HG03565 (cell line): ENCODE measurements at regions not wholly inside any gene's neighbourhood (a gene's known extent, or its start where the extent isn't known, plus 50 kb on each side); places are given as distances from the start of the nearest gene placed in this dataset.
"Not testable (repeated sequence)": the region's sequence is repeated elsewhere in the genome, so short reads cannot be mapped to it uniquely, and the experiment has no call there.

Source experiments
- ATAC-seq: cut with Tn5 transposase; IDR thresholded peaks from one replicate; pipeline ENCODE4 v1.9.1; 2021; ENCODE audit warnings: mild to moderate bottlenecking, moderate library complexity; ENCODE audit not compliant: unreplicated experiment

DNA sequence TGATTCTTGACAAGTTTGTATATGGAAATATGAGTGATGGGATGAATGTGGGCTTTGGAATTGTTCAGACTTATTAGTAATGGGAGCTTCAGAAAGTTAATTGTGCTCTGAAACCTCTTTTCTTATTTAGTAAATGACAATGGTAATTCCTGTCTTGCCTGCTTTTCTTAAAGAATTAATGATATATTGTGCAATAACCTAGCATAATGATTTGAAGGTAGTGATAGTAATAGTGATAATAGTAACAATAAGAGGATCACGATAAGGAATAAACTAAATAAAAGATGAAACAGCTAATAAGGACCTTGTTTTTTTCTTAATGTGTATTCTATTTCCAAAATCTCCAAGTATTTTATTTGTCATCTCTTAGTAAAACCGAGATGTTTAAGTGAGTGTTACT, 245.0 kb upstream of the CPHXL start:
- no peak for ATAC-seq

DNA sequence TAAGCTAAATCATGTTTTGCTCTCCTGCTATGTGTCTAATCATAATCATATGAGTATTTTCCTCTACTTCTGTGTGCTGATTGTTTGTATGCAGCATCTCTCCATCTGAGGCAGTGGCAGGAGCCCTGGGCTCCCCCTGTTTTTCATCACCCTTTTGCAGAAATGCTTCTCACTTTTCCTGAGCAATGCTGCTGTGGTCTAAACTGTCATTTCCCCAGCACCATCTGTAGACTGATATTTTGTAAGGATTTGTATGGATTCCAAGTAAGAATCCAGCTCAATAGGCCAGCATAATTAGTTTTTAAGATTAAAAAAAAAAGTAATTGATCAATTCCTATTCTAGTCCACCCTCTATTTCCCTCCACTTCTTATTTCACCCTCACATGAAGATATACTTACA, 257.0 kb upstream of the CPHXL start:
- no peak for ATAC-seq

DNA sequence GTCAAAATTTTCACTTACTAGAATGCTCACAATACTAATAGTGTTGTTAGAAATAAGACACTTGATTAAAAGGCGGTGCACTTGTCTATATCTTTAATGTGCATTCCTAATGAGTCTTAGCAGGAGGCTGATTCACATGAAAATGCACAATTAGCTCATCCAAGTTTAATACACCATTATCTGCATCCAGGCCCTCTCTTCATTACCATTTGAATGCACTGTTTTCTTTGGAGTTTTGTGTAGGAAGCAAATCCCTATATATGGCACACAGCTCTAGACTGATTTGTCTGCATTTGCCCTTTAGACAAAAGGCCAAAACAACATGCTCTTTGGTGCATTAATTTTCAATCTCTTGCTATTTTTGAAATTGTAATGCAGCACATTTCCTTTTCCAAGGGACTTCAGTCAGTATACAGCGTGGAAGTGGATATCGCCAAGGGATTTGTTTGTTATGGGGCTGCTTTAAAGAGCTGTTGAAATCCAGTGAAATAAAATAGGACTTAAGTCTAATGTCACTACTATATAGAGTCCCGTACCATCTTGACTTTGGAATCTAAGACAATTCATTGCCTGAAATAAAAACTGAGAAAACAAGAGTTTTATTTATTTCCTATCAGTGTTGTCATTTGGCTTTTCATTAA, 257.6 kb upstream of the CPHXL start:
- no peak for ATAC-seq

DNA sequence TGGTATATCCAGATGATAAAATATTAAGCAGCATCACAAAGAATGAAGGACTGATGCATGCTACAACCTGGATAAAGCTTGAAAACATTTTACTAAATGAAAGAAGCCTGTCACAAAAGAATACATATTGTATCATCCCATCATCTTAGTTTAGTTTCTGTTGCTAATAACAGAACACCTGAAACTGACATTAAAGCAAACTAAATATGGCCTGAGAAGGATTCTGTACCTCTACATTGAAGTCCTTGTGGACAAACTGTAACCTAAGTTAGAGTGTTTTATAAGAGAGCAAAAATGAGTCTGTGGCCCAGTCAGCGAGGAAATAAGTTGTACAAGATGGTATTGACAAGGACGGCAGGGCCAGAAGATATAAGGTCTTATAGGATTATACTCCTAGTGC, 261.0 kb upstream of the CPHXL start:
- no peak for ATAC-seq

DNA sequence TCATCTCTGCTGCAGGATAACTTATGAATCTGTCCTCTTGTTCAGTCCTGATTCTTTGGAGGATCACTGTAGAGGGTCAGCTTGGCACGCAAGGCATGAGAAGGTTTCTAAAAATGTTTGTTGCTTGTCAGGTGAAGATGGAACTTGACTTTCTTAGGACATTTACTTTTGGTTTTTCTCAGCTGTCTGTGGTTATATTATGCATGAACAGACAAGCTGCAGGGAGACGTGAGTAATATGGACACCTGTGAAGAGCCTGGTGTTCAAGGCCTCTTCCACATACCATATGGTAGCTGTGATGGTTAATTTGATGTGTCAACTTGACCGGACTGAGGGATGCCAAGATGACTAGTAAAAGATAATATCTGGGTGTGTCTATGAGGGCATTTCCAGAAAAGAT, 270.2 kb upstream of the CPHXL start:
- peak; percentile 76 for ATAC-seq

DNA sequence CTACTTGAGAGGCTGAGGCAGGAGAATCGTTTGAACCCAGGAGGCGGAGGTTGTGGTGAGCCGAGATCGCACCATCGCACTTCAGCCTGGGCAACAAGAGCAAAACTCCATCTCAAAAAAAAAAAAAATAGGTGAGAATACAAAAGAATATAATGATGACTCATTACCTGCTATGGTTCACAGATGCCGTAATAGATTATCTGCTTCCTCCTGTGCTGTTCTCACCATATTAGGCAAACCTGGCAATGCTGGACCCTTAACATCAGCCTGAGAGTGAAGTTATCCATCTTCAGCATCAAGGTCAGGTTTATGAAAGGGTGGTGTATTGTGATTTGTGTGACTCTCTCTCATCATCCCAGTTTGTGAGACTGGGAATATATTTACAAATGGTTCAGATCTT, 271.3 kb upstream of the CPHXL start:
- ATAC-seq = no peak

DNA sequence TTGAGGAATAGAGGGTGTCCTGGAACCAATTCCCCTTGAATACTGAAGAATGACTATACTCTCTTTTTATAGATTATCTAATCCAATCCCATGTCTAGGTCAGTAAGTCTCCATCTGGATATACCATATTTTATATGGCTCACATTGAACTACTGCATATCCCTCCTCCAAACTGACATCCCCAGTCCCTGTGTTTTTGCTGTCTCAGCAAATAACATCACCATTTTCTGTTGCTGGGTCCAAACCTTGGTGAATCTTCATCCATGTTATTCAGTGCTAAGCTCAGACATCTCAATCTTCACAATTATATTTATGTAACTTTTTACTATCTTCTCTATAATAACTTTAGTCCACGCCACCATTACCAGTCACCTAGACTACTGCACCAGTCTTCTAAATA, 269.6 kb upstream of the CNTNAP4 start:
- ATAC-seq = no peak

DNA sequence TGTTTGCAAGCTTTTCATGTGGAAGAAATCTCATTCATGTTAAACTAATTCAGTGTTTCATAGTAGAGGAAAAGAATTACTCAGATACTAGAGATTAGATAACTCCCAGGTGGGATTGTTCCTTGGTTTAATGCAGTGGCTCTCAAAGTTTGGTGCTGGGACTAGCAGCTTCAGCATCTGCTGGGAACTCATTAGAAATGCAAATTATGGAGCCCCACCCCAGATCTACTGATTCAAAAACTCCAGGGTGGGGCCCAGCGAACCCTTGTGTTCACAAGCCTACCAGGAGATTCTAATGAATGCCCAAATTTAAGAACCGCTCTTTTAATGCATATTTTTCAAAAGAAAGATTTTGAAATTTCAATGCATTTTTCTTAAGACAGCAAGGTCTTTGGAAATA, 253.4 kb upstream of the CNTNAP4 start:
- no peak for ATAC-seq

DNA sequence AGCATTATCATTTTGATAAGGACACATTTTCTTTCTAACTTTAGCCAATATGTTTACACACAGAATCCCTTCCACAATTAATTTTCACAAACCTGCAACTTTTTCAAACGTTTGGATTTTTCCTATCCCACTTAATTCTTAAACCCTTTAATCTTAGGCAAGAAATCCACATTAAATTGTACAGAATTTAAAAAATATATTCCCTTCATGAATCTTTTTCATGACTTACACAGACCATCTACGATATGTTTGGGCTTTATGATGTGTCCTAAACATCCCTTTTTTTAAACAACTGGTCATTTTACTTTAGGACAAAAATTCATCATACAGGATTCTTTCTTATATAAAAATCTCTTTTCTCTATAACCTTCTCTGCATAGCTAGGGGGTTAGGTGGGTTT, 241.5 kb upstream of the CNTNAP4 start:
- no peak for ATAC-seq

DNA sequence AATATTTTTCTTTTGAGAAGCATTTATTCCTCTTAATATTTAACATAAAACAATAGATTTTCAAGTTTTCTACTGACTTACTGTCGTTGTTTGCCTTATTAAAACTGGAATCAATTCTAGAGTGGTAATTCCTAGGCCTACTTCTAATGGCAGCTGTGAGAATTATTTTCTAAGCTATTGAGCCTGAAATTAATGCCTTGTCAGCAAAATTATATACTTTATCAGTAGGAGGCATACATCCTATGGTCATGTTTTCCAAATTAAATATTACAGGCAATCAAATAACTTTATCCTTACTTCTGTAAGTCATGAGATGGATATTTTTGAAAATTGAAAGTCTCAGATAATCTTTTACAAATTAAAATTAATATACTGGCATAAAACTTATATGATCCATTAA, 239.1 kb upstream of the CNTNAP4 start:
- no peak for ATAC-seq

DNA sequence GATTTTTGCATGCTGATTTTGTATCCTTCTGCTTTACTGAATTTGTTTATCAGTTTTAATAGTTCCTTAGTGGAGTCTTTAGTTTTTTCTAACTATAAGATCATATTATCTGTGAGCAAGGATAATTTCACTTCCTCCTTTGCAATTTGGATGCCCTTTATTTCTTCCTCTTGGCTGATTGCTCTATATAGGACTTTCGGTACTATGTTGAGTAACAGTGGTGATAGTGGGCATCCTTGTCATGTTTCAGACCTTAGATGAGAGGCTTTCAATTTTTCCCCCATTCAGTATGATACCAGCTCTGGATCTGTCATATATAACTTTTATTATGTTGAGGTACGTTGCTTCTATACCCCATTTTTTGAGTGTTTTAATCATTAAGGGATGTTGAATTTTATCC, 224.5 kb upstream of the CNTNAP4 start:
- no peak for ATAC-seq

DNA sequence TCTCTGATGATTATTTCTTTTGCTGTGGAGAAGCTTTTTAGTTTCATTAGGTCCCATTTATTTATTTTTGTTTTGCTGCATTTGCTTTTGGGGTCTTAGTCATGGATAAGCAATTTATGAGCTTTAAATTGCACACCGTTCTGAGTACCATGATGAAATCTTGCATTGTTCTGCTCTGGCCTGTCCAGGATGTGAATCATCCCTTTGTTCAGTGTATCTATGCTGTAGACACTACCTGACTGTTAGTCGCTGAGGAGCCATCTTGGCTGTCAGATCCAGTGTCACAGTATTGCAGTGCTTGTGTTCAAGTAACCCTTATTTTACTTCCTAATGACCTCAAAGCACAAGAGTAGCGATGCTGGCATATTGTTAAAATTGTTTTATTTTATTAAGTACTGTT, 218.0 kb upstream of the CNTNAP4 start:
- no peak for ATAC-seq

DNA sequence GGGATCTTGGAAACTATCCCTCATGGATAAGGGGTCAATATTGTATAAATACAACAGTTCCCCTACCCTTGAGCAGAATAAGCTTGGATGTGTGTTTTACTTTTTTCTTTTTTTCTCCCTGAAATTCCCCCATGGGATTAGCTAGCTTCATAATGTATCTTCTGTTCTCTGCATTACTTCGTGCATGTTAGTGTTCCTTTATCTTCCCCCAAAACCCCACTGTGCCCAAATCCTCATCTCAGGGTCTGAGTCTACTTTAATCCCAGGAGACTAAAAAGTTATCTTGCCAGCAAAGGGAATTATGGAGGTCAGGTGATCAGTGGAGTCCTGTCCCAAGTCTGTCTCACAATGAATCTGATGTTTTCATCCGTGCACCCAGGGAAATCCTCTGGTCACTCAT, 217.5 kb upstream of the CNTNAP4 start:
- ATAC-seq = no peak

DNA sequence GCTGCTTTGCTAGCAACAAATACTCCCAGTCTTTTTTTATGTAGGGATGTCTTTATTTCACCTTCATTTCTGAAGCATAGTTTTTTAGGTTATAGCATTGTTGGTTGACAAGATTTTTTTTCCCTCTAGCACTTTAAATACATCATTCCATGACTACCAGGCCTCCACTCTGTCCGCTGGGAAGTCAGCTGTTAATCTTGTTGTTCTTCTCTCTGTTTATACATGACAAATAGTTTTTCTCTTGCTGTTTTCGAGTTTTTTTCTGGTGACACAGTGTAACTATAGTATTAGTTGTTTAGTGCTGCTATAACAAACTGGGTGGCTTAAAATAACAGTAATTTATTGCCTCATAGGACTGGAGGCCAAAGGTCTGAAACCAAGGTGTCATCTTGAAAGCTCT, 205.5 kb upstream of the CNTNAP4 start:
- ATAC-seq = no peak

DNA sequence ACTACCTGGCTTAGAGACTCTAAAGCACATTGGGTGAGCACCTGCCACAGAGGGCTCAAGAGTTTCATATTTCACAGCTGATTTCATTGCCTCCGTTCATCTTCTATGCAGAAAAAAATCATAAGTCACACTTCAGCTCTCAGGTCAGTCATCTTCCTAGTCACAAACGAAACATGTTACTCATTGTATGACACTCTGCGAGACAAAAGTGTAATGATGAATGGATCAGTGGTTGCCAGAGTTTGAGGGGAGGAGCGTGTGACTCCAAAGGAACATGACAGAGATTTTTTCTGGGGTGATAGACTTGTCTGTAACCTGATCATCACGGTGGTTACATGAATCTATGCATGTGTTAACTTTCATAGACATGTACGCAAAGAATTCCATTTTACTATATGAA, 195.2 kb upstream of the CNTNAP4 start:
- no peak for ATAC-seq

DNA sequence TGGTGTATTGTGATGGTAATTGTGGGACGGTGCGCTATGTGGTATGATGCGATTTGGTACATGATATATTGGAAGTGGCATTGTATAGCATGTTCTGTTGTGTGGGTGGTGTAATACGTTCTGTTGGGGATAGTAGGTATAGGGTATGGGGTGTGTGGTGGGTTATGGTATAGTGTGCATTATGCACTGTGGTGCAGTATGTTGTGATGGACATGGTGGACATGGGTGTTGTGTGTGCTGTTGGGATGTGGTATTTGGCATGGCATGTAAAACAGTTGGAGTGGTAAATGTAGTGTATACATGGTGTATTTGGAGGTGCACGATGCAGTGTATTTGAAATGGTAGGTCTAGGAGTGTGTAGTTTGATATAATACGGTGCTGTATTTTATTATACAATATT, 170.6 kb upstream of the CNTNAP4 start:
- no peak for ATAC-seq

DNA sequence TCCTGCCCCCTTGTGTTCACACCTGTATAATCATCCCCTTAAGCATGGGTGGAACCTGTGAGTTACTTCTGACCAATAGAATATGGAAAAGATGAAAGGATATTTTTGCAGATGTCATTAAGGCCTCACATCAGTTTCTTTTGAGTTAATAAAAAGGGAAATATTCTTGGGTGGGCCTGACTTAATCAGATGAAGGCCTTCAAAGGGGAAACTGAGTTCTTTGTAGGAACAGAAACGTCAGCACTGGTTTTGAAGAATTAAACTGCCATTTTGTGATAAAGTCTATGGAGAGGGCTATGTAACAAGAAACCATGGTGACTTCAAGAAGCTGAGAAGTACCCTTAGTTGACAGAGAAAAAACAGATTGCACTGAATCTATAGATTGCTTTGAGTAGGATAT, 168.7 kb upstream of the CNTNAP4 start:
- no peak for ATAC-seq

DNA sequence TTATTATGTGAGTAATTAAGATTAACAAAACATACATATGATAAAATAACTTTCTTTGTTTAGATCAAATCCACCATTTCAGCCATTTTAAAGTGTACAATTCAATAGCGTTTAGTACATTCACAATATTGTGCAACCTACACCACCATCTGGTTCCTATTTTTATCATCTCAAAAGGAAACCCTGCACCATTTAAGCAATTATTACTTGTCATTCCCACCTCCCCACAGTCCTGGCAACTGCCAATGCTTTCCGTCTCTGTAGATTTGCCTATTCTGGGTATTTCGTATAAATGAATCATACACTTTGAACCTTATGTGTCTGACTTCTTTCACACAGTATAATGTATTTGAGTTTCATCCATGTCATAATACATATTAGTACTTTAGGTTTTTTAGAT, 162.5 kb upstream of the CNTNAP4 start:
- no peak for ATAC-seq

DNA sequence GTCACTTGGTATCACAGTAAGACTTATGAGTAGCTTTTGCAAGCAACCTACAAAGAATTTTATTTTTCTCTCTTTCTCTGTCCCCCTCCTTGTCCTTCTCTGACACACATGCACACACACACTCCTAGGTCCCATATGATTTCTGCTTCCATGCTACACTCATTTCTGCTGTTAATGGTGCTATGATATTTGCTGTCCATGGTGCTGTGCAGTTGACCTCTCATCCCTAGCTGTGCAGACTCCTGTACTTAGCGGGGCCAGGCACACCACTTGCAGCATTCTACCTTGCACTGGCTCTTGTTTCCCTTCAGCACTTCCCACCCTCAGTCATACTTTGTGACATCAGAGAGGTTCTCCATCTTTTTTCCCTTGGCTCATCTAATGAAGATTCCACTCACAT, 158.9 kb upstream of the CNTNAP4 start:
- no peak for ATAC-seq

DNA sequence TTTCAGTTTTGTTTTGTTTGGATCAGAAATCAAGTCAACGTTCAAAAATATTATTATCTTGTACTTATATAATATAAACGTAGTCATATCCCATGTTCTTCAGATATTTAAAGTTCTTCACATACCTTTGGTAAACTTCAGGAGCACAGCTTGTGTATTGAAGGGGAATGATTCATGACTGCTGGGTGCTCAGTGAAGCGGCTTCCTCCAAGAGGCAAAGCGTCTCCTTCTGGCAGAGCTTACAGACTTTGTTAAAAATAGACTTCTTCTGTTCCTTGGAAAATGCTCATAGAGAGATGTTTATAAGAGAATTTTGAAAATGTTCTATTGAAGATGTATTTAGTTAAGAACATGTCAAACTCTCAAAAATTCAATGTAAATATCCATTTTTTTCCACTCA, 155.6 kb upstream of the CNTNAP4 start:
- no peak for ATAC-seq

DNA sequence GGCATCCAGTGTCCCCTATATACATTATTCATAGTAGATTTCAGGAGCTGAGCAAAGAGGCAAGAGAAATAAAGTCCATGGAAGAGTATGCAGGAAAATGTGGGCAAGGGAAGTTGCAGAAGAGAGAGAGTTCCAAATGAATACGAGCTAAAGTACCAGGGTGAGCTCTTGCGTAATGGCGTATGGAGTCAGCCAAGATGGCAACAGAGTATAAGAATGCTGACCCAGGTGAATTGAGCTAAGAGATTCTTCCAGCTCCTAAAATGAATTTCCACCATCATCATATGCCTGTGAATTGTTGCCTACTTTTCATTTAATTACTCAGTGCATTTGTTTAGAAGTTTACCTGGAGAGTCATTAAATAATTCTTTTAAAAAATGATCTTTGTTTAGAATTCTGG, 153.2 kb upstream of the CNTNAP4 start:
- no peak for ATAC-seq

DNA sequence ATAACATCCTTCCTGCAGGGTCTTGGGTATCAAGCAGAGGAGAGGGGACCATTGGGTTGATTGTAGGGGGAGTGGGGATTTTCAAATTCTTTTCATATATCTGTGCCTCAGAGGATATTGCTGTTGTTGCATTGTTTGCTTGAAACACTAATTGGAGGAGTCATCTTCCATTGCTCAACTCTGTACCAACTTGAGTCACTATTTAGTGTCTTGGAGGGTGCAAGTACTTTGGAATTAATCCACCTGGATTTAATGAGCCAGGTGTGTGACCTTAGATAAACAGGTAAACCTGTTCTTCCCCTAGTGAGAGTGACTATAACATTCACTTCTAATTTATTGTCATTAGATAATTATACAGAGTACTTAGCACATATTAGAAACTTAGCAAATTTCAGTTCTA, 151.3 kb upstream of the CNTNAP4 start:
- ATAC-seq = no peak

DNA sequence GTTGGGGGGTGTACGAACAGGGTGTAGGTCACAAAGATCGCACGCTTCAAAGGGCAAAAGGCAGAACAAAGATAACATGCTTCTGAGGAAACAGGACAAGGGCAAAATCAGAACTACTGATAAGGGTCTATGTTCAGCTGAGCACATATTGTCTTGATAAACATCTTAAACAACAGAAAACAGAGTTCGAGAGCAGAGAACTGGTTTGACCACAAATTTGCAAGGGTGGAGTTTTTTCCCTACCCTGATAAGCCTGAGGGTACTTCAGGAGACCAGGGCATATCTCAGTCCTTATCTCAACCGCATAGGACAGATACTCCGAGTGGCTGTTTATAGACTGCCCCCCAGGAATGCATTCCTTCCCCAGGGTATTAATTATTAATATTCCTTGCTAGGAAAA, 139.1 kb upstream of the CNTNAP4 start:
- not testable (repeated sequence) for ATAC-seq

DNA sequence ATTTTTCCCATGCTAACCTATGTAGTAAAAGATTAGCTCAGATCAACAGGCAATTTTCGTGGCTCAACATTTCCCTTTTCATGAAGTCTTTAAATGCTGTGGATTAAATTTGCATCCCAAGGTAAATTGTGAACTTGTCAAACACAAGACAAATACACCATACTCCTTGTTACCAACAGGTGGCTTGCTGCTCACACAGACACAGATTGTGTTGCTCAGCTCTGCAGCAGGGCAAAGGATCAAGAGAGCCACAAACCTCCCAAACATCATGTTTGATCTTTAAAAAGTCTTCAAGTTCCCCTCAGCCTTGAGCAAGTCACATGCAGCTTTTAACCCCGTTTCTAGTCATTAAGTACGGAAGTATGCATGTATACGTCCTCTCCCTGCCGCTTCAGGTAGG, 119.6 kb upstream of the CNTNAP4 start:
- no peak for ATAC-seq
